ENCODE measurements at regions not wholly inside any gene's neighbourhood (a gene's known extent, or its start where the extent isn't known, plus 50 kb on each side); places are given as distances from the start of the nearest gene placed in this dataset.

DNA sequence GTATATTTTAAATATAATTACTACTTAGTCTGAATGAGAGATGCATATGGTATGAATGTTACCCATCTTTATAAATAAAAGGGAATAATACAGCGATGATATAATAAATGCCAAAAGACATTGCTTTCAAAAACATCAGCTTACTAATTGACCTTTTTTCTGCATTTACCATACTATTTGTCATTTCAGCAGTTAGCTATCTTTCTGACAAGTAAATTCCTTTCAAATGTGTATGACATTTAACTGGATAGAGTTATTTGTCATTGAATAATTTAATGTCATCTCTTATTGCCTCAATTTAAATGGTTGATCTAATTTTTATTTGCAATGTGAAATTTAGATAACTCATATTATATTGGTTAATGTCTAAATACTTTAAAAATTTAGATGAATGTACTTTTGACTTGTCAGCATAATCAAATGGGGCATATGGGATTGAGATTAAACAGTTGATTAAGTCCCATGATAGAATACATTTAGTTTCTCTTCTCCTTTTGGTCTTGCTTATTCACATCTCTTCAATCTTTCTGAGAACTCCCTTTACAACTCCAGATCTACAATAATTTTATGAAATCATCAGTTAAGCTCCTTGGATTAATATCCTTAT lies 350.9 kb downstream of the PCDH18 start:
- Histone ChIP-seq H4K20me1 (ENCODE audit: control insufficient read depth, insufficient read depth, low read depth, low read length) (no peaks in the 10 kb centered on the region), H3K36me3 (ENCODE audit: control insufficient read depth, low read length) (no peaks in the 10 kb centered on the region), H3K27me3 (ENCODE audit: control insufficient read depth, low read length) (no peaks in the 10 kb centered on the region), H3K4me1 (ENCODE audit: control insufficient read depth, low read length) (no peaks in the 10 kb centered on the region), H3K9me3 (ENCODE audit: control insufficient read depth, insufficient read depth, low read length) (no peaks in the 10 kb centered on the region), H3K27ac (ENCODE audit: low read depth, low read length) (no peak overlapping the region), H3K4me2 (ENCODE audit: low read length) (no peak overlapping the region), H3F3A (ENCODE audit: control insufficient read depth, insufficient read depth) (no peaks in the 10 kb centered on the region), H3K4me3 (ENCODE audit: low read length) (no peak overlapping the region), H3K9me2 (replicated peaks; ENCODE audit: control insufficient read depth, low read length) (no peaks in the 10 kb centered on the region), H3K79me2 (ENCODE audit: control insufficient read depth, low read length) (no peaks in the 10 kb centered on the region)
- TF ChIP-seq EZH2phosphoT487 (IDR thresholded peaks at IDR 0.05; ENCODE audit: borderline replicate concordance, low read length) = no peak
- TF ChIP-seq, protein P1, sequence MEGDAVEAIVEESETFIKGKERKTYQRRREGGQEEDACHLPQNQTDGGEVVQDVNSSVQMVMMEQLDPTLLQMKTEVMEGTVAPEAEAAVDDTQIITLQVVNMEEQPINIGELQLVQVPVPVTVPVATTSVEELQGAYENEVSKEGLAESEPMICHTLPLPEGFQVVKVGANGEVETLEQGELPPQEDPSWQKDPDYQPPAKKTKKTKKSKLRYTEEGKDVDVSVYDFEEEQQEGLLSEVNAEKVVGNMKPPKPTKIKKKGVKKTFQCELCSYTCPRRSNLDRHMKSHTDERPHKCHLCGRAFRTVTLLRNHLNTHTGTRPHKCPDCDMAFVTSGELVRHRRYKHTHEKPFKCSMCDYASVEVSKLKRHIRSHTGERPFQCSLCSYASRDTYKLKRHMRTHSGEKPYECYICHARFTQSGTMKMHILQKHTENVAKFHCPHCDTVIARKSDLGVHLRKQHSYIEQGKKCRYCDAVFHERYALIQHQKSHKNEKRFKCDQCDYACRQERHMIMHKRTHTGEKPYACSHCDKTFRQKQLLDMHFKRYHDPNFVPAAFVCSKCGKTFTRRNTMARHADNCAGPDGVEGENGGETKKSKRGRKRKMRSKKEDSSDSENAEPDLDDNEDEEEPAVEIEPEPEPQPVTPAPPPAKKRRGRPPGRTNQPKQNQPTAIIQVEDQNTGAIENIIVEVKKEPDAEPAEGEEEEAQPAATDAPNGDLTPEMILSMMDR (IDR thresholded peaks at IDR 0.05; ENCODE audit: low read depth, low read length, poor library complexity, severe bottlenecking) = no peak

GRCh38 chr4:137180349-137180748 lies 351.9 kb downstream of the PCDH18 start:
- Histone ChIP-seq H3F3A (ENCODE audit: control insufficient read depth, insufficient read depth) (no peaks in the 10 kb centered on the region), H3K4me1 (ENCODE audit: control insufficient read depth, low read length) (no peaks in the 10 kb centered on the region), H3K4me2 (ENCODE audit: low read length) (no peak overlapping the region), H3K36me3 (ENCODE audit: control insufficient read depth, low read length) (no peaks in the 10 kb centered on the region), H3K9me3 (ENCODE audit: control insufficient read depth, insufficient read depth, low read length) (no peaks in the 10 kb centered on the region), H3K27ac (ENCODE audit: low read depth, low read length) (no peak overlapping the region), H3K27me3 (ENCODE audit: control insufficient read depth, low read length) (no peaks in the 10 kb centered on the region), H4K20me1 (ENCODE audit: control insufficient read depth, insufficient read depth, low read depth, low read length) (no peaks in the 10 kb centered on the region), H3K79me2 (ENCODE audit: control insufficient read depth, low read length) (no peaks in the 10 kb centered on the region), H3K9me2 (replicated peaks; ENCODE audit: control insufficient read depth, low read length) (no peaks in the 10 kb centered on the region), H3K4me3 (ENCODE audit: low read length) (no peak overlapping the region)
- TF ChIP-seq, protein P1 (IDR thresholded peaks at IDR 0.05; ENCODE audit: low read depth, low read length, poor library complexity, severe bottlenecking) = no peak
- TF ChIP-seq EZH2phosphoT487 (IDR thresholded peaks at IDR 0.05; ENCODE audit: borderline replicate concordance, low read length) = no peak

DNA sequence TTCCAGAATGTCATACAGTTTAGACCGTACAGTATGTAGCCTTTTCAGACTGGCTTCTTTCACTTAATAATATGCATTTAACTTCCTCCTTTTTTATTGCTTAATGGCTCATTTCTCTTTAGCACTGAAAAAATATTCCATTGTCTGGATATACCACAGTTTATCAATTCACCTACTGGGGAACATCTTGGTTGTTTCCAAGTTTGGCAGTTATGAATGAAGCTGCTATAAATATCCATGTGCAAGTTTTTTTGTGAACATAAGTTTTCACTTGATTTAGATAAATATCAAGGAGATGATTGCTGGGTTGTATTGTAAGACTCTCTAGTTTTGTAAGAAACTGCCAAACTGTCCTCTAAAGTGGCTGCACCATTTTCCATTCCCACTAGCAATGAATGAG lies 375.5 kb downstream of the PCDH18 start:
- H3K4me2 ChIP-seq (ENCODE audit: low read length) = no peak overlapping the region
- no peaks in the 10 kb centered on the region for H3F3A ChIP-seq (ENCODE audit: control insufficient read depth, insufficient read depth)
- H3K4me1 ChIP-seq (ENCODE audit: control insufficient read depth, low read length) = no peaks in the 10 kb centered on the region
- H3K79me2 ChIP-seq (ENCODE audit: control insufficient read depth, low read length) = no peaks in the 10 kb centered on the region
- no peak overlapping the region for H3K4me3 ChIP-seq (ENCODE audit: low read length)
- H4K20me1 ChIP-seq (ENCODE audit: control insufficient read depth, insufficient read depth, low read depth, low read length) = no peaks in the 10 kb centered on the region
- H3K36me3 ChIP-seq (ENCODE audit: control insufficient read depth, low read length) = no peaks in the 10 kb centered on the region
- no peaks in the 10 kb centered on the region for H3K9me2 ChIP-seq (replicated peaks; ENCODE audit: control insufficient read depth, low read length)
- no peaks in the 10 kb centered on the region for H3K27me3 ChIP-seq (ENCODE audit: control insufficient read depth, low read length)
- no peak for TF ChIP-seq EZH2phosphoT487 (IDR thresholded peaks at IDR 0.05; ENCODE audit: borderline replicate concordance, low read length)
- TF ChIP-seq, protein P1 (IDR thresholded peaks at IDR 0.05; ENCODE audit: low read depth, low read length, poor library complexity, severe bottlenecking) = no peak
- H3K27ac ChIP-seq (ENCODE audit: low read depth, low read length) = no peak overlapping the region
- no peaks in the 10 kb centered on the region for H3K9me3 ChIP-seq (ENCODE audit: control insufficient read depth, insufficient read depth, low read length)
